GM06990 (cell line): ENCODE measurements at regions not wholly inside any gene's neighbourhood (a gene's known extent, or its start where the extent isn't known, plus 50 kb on each side); places are given as distances from the start of the nearest gene placed in this dataset.

Experiments
- DNase-seq: peaks from one replicate; pipeline ENCODE4 v3.0.0-alpha.2; 2011; ENCODE audit not compliant: insufficient read length; ENCODE audit errors: extremely low read depth
- H3K27me3 ChIP-seq: replicated peaks from 2 replicates; pipeline ENCODE4 v1.6.0; 2011; ENCODE audit warnings: low read length; ENCODE audit not compliant: control insufficient read depth, insufficient read depth
- H3K36me3 ChIP-seq: 2 replicates; pipeline ENCODE4 v1.5.1; 2011; ENCODE audit warnings: low read length; ENCODE audit not compliant: control insufficient read depth, insufficient read depth
- H3K4me3 ChIP-seq: replicated peaks from 2 replicates; pipeline ENCODE4 v1.5.1; 2011; ENCODE audit warnings: low read depth, mild to moderate bottlenecking, control low read depth, low read length
- TF ChIP-seq, protein P1 (sequence below): IDR thresholded peaks from 2 replicates; pipeline ENCODE4 v1.5.1; 2011; ENCODE audit warnings: low read length, control low read depth, mild to moderate bottlenecking, inconsistent platforms; ENCODE audit not compliant: insufficient read depth, poor library complexity, severe bottlenecking

DNA sequence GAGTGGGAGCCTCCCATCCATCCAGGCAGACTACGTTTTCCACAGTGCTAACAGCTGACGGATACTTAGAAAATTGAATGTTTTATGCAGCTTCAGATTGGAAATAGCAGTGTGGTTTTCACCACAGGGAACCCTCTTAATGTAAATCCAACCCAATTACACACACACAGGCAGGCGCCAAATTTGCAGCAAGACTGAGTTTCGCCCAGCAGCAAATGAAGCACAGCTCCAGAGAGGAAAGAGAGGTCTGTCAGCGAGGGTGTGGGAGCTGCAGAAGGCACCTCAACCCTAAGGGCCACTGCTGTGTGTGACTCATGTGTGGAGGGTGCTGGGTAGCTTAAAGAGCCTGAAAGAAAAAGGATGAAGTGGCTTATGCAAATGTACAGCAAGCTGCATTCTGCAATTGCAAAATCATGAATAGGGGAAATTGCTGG, 365.7 kb downstream of the MAFB start:
- DNase-seq: no peak
- H3K36me3 ChIP-seq: no peaks in the 10 kb centered on the region
- TF ChIP-seq, protein P1, sequence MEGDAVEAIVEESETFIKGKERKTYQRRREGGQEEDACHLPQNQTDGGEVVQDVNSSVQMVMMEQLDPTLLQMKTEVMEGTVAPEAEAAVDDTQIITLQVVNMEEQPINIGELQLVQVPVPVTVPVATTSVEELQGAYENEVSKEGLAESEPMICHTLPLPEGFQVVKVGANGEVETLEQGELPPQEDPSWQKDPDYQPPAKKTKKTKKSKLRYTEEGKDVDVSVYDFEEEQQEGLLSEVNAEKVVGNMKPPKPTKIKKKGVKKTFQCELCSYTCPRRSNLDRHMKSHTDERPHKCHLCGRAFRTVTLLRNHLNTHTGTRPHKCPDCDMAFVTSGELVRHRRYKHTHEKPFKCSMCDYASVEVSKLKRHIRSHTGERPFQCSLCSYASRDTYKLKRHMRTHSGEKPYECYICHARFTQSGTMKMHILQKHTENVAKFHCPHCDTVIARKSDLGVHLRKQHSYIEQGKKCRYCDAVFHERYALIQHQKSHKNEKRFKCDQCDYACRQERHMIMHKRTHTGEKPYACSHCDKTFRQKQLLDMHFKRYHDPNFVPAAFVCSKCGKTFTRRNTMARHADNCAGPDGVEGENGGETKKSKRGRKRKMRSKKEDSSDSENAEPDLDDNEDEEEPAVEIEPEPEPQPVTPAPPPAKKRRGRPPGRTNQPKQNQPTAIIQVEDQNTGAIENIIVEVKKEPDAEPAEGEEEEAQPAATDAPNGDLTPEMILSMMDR: no peak
- H3K4me3 ChIP-seq: no peak overlapping the region
- peaks cover 2% of the 10 kb centered on the region for H3K27me3 ChIP-seq

GRCh38 chr20:40322941-40323340, 366.1 kb downstream of the MAFB start:
- Histone ChIP-seq H3K36me3 (no peaks in the 10 kb centered on the region), H3K27me3 (peaks cover 2% of the 10 kb centered on the region), H3K4me3 (no peak overlapping the region)
- DNase-seq: no peak
- TF ChIP-seq, protein P1: no peak

DNA sequence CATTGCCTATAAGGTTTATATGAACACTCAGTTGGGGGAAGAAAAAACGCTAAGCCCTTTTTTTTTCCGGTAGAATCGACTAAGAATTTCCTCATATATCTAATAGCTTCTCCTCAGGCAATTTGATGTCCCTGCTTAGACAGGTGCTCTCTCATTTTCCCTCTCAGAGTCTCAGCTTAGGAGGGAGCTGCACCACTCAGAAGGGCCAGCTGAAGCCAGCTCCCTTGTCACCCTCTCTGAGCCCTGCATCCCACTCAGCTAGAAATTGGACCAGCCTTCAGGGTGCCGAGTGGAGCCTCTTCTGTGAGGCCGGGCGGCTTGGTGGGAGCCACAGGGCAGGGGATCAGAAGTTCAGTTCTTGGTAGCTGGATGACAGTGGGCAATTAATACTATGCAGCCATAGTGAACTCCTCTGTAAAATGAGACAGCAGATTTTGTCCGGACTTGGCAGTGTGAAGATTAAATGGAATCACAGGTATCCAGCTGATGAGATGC, 368.5 kb downstream of the MAFB start:
- no peak for DNase-seq
- TF ChIP-seq, protein P1: no peak
- Histone ChIP-seq H3K4me3 (no peak overlapping the region), H3K36me3 (no peaks in the 10 kb centered on the region), H3K27me3 (peaks cover 2% of the 10 kb centered on the region)

GRCh38 chr20:40319741-40320516, 369.1 kb downstream of the MAFB start:
- Histone ChIP-seq H3K4me3 (no peak overlapping the region), H3K27me3 (peaks cover 2% of the 10 kb centered on the region), H3K36me3 (no peaks in the 10 kb centered on the region)
- DNase-seq: no peak
- TF ChIP-seq, protein P1: no peak

DNA sequence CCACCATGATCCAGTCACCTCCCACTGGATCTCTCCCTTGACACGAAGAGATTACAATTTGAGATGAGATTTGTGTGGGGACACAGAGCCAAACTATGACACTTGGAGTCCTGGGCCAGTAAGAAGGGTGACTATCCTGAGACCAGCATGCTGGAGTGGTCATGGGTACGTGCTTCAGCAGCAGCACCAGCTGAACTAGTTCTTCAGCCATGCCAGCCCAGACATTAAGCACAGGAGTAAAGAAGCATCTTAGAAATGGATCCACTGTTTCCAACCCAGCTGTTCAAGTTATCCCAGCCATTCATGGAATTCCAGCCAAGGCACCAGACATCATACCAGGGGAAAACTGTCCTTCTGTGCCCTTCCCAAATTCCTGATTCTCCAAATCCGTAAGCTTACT, 370.0 kb downstream of the MAFB start:
- H3K27me3 ChIP-seq: peaks cover 2% of the 10 kb centered on the region
- DNase-seq: no peak
- no peaks in the 10 kb centered on the region for H3K36me3 ChIP-seq
- TF ChIP-seq, protein P1: no peak
- H3K4me3 ChIP-seq: no peak overlapping the region
